Activated T-cell treated with anti-CD3 and anti-CD28 coated beads for 1 hour (primary cell): ENCODE measurements at regions not wholly inside any gene's neighbourhood (a gene's known extent, or its start where the extent isn't known, plus 50 kb on each side); places are given as distances from the start of the nearest gene placed in this dataset.
"Not testable (repeated sequence)": the region's sequence is repeated elsewhere in the genome, so short reads cannot be mapped to it uniquely, and the experiment has no call there.

Source experiments
- DNase-seq: peaks from one replicate; pipeline ENCODE4 v3.0.0-alpha.2; 2020; ENCODE audit warnings: low read depth

GRCh38 chr9:589723-590122 lies 251.8 kb upstream of the DMRT1 start:
- DNase-seq, result no peak

GRCh38 chr9:591292-591691 lies 250.2 kb upstream of the DMRT1 start:
- no peak for DNase-seq

GRCh38 chr9:592225-592624 lies 249.3 kb upstream of the DMRT1 start:
- no peak for DNase-seq

- no peak for DNase-seq
These were observed 248.8 kb upstream of the DMRT1 start for GRCh38 chr9:592733-593132.

- DNase-seq, result no peak
These were observed 247.7 kb upstream of the DMRT1 start for GRCh38 chr9:593809-594208.

GRCh38 chr9:596703-597102 lies 244.8 kb upstream of the DMRT1 start:
- DNase-seq, result no peak

GRCh38 chr9:600006-600405 lies 241.5 kb upstream of the DMRT1 start:
- no peak for DNase-seq

- no peak for DNase-seq
These were observed 238.8 kb upstream of the DMRT1 start for GRCh38 chr9:602716-603115.

GRCh38 chr9:603126-603525 lies 238.4 kb upstream of the DMRT1 start:
- no peak for DNase-seq

GRCh38 chr9:607417-607816 lies 234.1 kb upstream of the DMRT1 start:
- DNase-seq, result no peak

GRCh38 chr9:613771-614347 lies 227.6 kb upstream of the DMRT1 start:
- no peak for DNase-seq

GRCh38 chr9:614431-614830 lies 227.1 kb upstream of the DMRT1 start:
- no peak for DNase-seq

- no peak for DNase-seq
These were observed 225.7 kb upstream of the DMRT1 start for GRCh38 chr9:615756-616155.

- no peak for DNase-seq
These were observed 224.8 kb upstream of the DMRT1 start for GRCh38 chr9:616694-617093.

GRCh38 chr9:617445-618085 lies 223.9 kb upstream of the DMRT1 start:
- DNase-seq, result no peak

GRCh38 chr9:618478-618877 lies 223.0 kb upstream of the DMRT1 start:
- no peak for DNase-seq

GRCh38 chr9:621201-621855 lies 220.2 kb upstream of the DMRT1 start:
- no peak for DNase-seq

- no peak for DNase-seq
These were observed 216.5 kb upstream of the DMRT1 start for GRCh38 chr9:624935-625500.

GRCh38 chr9:625613-626012 lies 215.9 kb upstream of the DMRT1 start:
- no peak for DNase-seq

- DNase-seq, result not testable (repeated sequence)
These were observed 215.4 kb upstream of the DMRT1 start for GRCh38 chr9:626114-626513.

GRCh38 chr9:626596-626995 lies 214.9 kb upstream of the DMRT1 start:
- DNase-seq, result no peak

- DNase-seq, result no peak
These were observed 214.0 kb upstream of the DMRT1 start for GRCh38 chr9:627336-627970.

GRCh38 chr9:629146-629545 lies 212.4 kb upstream of the DMRT1 start:
- DNase-seq, result no peak
